Lung (tissue), 12 donors: ENCODE measurements at regions not wholly inside any gene's neighbourhood (a gene's known extent, or its start where the extent isn't known, plus 50 kb on each side); places are given as distances from the start of the nearest gene placed in this dataset. TPM values are rescaled to one million over a fixed set of nuclear protein-coding genes. Genes with fewer than 3 reads are reported as not detected.

ENCODE experiments used
- ATAC-seq: fragments of 200-7000 bp; cut with Tn5 transposase; one replicate; pipeline ENCODE4 v1.9.1; 2020; ENCODE audit warnings: moderate number of reproducible peaks; ENCODE audit not compliant: insufficient read depth, low FRiP score
- DNase-seq, 3 donors: peaks; one replicate each; pipeline ENCODE4 v3.0.0-alpha.2; 2013 to 2017
- H3K27ac ChIP-seq, 2 donors: one replicate each; pipeline ENCODE4 v1.5.1; 2013; ENCODE audit warnings: mild to moderate bottlenecking in 2 of 2, moderate library complexity in 2 of 2, control low read depth in 1 of 2, inconsistent platforms in 1 of 2, low read depth in 1 of 2, low read length in 1 of 2
- H3K27me3 ChIP-seq, 3 donors: one replicate each; pipeline ENCODE4 v1.5.1; 2013; ENCODE audit warnings: low read length in 2 of 3; ENCODE audit not compliant: control insufficient read depth in 3 of 3, insufficient read depth in 3 of 3
- H3K36me3 ChIP-seq, 4 donors: one replicate each; pipeline ENCODE4 v1.5.1; 2013; ENCODE audit warnings: low read length in 4 of 4, mild to moderate bottlenecking in 1 of 4, moderate library complexity in 1 of 4; ENCODE audit not compliant: control insufficient read depth in 4 of 4, insufficient read depth in 4 of 4
- H3K4me1 ChIP-seq, 5 donors: one replicate each; pipeline ENCODE4 v1.5.1; 2013; ENCODE audit warnings: low read length in 5 of 5, mild to moderate bottlenecking in 2 of 5, moderate library complexity in 1 of 5; ENCODE audit not compliant: control insufficient read depth in 5 of 5, insufficient read depth in 5 of 5
- H3K4me3 ChIP-seq: one replicate; pipeline ENCODE4 v1.5.1; 2013; ENCODE audit warnings: mild to moderate bottlenecking, control low read depth, moderate library complexity
- H3K9ac ChIP-seq, 2 donors: one replicate each; pipeline ENCODE4 v1.5.1; 2013; ENCODE audit warnings: low read length in 2 of 2, control low read depth in 1 of 2; ENCODE audit not compliant: insufficient read depth in 1 of 2
- H3K9me3 ChIP-seq, 4 donors: one replicate each; pipeline ENCODE4 v1.5.1; 2013; ENCODE audit warnings: low read length in 3 of 4, mild to moderate bottlenecking in 1 of 4, moderate library complexity in 1 of 4; ENCODE audit not compliant: control insufficient read depth in 4 of 4, insufficient read depth in 3 of 4
- WGBS, 2 donors: extraction: QIAGEN DNeasy Blood & Tissue Kit; methylation state at CpG; one replicate each; pipeline ENCODE4 v1.1.7; 2013; 5-methylcytosine and 5-hydroxymethylcytosine counted together
- small RNA-seq: library from RNA; depleted of rRNA; stranded (forward); fragments of <200 nt; gene quantifications from one replicate; pipeline ENCODE3, GENCODE V24; 2014; ENCODE audit warnings: low replicate concordance
- TF ChIP-seq, protein P1 (sequence below): IDR thresholded peaks from 2 replicates; pipeline ENCODE4 v1.5.1; 2012; ENCODE audit warnings: mild to moderate bottlenecking; ENCODE audit errors: control extremely low read depth, extremely low read depth
- donor health status: control.
- donor health status: control.
- donor health status: Bipolar disorder and iron deficiency.
- donor health status: healthy.
- donor health status: DM: yes; HTN: yes; CAD: no.

DNA sequence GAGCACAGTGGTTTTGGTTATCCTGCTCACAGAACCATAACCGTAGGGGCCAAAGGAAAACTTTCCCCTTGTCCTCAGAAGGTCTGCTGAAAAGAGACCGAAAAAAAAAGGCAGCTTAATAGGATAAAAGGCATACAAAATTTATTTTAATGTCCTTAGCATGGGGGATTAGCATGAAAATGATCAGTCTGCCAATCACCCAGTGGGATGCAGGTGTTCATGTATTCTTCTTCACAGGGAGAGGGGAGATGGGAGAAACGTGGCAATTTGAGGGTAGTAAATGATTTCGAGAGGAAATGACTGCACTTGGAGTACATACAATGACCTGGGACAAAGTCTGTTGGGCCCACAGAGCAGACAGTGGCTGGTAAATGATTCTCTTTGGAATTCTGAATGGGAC is 194.0 kb downstream of the AJAP1 start:
- Histone ChIP-seq H3K9ac (no peak overlapping the region), H3K36me3 (no peaks in the 10 kb centered on the region), H3K9me3 (peaks cover 2 to 9% (median 5%) of the 10 kb centered on the region in 4 donors), H3K27me3 (peaks cover 0 to 4% (median 0%) of the 10 kb centered on the region in 3 donors), H3K4me3 (no peak overlapping the region), H3K4me1 (no peaks in the 10 kb centered on the region), H3K27ac (no peak overlapping the region)
- 53 to 60% methylated on average over 4 of the region's 4 CpGs for WGBS, 2 donors
- TF ChIP-seq, protein P1, sequence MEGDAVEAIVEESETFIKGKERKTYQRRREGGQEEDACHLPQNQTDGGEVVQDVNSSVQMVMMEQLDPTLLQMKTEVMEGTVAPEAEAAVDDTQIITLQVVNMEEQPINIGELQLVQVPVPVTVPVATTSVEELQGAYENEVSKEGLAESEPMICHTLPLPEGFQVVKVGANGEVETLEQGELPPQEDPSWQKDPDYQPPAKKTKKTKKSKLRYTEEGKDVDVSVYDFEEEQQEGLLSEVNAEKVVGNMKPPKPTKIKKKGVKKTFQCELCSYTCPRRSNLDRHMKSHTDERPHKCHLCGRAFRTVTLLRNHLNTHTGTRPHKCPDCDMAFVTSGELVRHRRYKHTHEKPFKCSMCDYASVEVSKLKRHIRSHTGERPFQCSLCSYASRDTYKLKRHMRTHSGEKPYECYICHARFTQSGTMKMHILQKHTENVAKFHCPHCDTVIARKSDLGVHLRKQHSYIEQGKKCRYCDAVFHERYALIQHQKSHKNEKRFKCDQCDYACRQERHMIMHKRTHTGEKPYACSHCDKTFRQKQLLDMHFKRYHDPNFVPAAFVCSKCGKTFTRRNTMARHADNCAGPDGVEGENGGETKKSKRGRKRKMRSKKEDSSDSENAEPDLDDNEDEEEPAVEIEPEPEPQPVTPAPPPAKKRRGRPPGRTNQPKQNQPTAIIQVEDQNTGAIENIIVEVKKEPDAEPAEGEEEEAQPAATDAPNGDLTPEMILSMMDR, result no peak
- DNase-seq (no peak), ATAC-seq (no peak)

- 85 to 91% methylated on average over 5 of the region's 5 CpGs for WGBS, 2 donors
- Histone ChIP-seq H3K4me1 (no peaks in the 10 kb centered on the region), H3K9me3 (peaks cover 2 to 9% (median 5%) of the 10 kb centered on the region in 4 donors), H3K27me3 (peaks cover 0 to 4% (median 0%) of the 10 kb centered on the region in 3 donors), H3K27ac (no peak overlapping the region), H3K4me3 (no peak overlapping the region), H3K36me3 (no peaks in the 10 kb centered on the region), H3K9ac (no peak overlapping the region)
- TF ChIP-seq, protein P1, result no peak
- no peak for DNase-seq
- no peak for ATAC-seq
These were observed 193.3 kb downstream of the AJAP1 start for GRCh38 chr1:4847711-4848110.

Small RNA genes lying in the stretch of these regions (small RNA-seq; reads per million reads assigned to genes)
- gene MIR4417, result not detected
